Chondrocyte (in vitro differentiated cells): ENCODE measurements at regions not wholly inside any gene's neighbourhood (a gene's known extent, or its start where the extent isn't known, plus 50 kb on each side); places are given as distances from the start of the nearest gene placed in this dataset.
A peak's percentile ranks its signal among the peaks of the same experiment; 100 is the strongest.

Experiments used
- DNase-seq: peaks from one replicate; pipeline ENCODE4 v3.0.0; 2021; ENCODE audit warnings: mixed read lengths, low spot score
- H3K27ac Mint-ChIP-seq: one replicate; pipeline ENCODE4 v1.8.0; 2021; ENCODE audit warnings: mild to moderate bottlenecking, moderate library complexity, mixed read lengths; ENCODE audit not compliant: unreplicated experiment
- H3K27me3 Mint-ChIP-seq: 2 replicates; pipeline ENCODE4 v1.8.0; 2021; ENCODE audit warnings: low read depth, mixed read lengths
- H3K36me3 Mint-ChIP-seq: 2 replicates; pipeline ENCODE4 v1.8.0; 2021; ENCODE audit warnings: low read depth, mixed read lengths
- H3K4me1 Mint-ChIP-seq: 2 replicates; pipeline ENCODE4 v1.8.0; 2021; ENCODE audit warnings: low read depth, mild to moderate bottlenecking, mixed read lengths
- H3K4me3 Mint-ChIP-seq: one replicate; pipeline ENCODE4 v1.8.0; 2021; ENCODE audit warnings: mild to moderate bottlenecking, moderate library complexity, mixed read lengths; ENCODE audit not compliant: unreplicated experiment
- H3K9me3 Mint-ChIP-seq: 2 replicates; pipeline ENCODE4 v1.8.0; 2021; ENCODE audit warnings: low read depth, mixed read lengths
- CTCF ChIP-seq: fragments of 200-600 bp; sonication (generic); IDR thresholded peaks from 2 replicates; pipeline ENCODE4 v1.5.0; 2021; ENCODE audit warnings: antibody characterized with exemption, mild to moderate bottlenecking, moderate library complexity

DNA sequence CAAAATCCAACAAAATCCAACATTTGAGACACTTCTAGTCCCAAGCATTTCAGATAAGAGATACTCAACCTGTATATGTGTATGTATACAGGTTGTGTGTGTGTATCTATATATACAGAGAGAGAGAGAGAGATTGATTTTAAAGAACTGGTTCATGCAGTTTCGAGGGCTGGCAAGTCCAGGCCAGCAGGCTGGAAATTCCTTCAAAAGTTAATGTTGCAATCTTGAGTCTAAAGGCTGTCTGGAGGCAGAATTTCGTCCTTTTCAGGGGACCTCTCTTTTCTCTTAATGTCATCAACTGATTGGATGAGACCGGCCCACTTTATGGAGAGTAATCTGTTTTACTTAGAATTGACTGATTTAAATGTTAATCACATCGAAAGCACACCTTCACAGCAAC lies 199.6 kb upstream of the IL12A start:
- Mint-ChIP-seq H3K4me1 (peaks cover 79% of the 10 kb centered on the region), H3K27me3 (no peaks in the 10 kb centered on the region), H3K4me3 (no peak overlapping the region), H3K27ac (peak overlapping the region; percentile 45), H3K9me3 (no peaks in the 10 kb centered on the region), H3K36me3 (no peaks in the 10 kb centered on the region)
- DNase-seq = no peak
- no peak for TF ChIP-seq CTCF

DNA sequence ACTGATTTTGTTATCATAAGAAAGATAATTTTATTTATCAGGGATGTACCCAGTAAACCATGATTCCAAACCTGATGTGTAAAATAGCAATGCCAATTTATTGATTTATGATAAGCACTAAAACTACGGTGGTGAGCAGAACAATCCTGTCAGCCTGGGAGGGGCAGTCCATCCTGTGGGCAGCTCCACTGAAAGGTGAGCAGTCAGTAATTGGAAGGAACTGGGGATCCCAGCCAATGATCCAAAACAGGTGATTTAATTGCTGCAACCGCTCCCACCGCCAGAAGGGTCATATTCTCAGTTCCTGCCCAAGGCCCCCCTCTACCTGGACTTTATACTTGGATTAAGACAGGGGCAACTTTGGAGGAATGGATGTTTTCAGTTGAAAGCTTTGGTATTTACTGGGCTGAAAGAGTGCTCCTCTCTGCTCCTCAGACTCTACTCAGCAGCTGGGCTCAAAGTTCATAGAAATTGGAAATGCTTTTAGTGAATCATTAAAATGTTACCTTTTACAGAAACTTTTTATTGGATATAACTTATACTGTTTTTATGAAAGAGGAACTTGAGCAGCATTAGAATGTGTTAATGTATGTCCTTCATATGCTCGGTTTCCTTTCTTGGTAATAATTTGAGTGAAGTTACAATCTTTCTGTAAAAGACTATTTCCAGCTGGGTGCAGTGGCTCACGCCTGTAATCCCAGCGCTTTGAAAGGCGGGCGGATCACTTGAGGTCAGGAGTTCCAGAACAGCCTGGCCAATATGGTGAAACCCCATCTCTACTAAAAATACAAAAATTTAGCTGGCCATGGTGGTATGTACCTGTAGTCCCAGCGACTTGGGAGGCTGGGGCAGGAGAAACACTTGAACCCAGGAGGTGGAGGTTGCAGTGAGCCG lies 198.6 kb upstream of the IL12A start:
- no peak for DNase-seq
- Mint-ChIP-seq H3K9me3 (no peaks in the 10 kb centered on the region), H3K4me1 (peaks cover 72% of the 10 kb centered on the region), H3K4me3 (no peak overlapping the region), H3K36me3 (no peaks in the 10 kb centered on the region), H3K27me3 (no peaks in the 10 kb centered on the region), H3K27ac (peak overlapping the region; percentile 41)
- TF ChIP-seq CTCF = no peak

- H3K27me3 Mint-ChIP-seq = no peaks in the 10 kb centered on the region
- peaks cover 70% of the 10 kb centered on the region for H3K4me1 Mint-ChIP-seq
- no peak overlapping the region for H3K4me3 Mint-ChIP-seq
- TF ChIP-seq CTCF = no peak
- H3K36me3 Mint-ChIP-seq = no peaks in the 10 kb centered on the region
- DNase-seq = no peak
- no peak overlapping the region for H3K27ac Mint-ChIP-seq
- H3K9me3 Mint-ChIP-seq = no peaks in the 10 kb centered on the region
These were observed 197.3 kb upstream of the IL12A start for GRCh38 chr3:159791336-159791735.

DNA sequence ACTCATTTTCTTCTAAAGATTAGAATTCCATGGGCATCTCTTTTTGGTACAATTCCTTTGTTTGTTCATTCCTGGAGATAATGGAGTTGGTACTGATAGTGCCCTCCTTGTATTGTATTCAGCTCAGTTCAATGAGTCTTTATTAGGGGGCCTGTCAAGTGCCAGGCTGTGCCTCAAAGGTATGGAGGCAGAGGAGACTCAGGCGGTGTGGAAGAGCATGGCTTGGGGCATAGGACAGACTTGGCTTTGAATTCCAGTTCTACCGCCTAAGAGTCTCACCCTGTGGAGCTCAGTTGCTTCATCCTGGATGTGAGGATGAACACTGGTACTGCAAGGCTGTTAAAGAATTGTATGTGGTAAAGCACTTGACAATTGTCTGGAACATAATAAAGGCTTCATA lies 196.6 kb upstream of the IL12A start:
- H3K4me3 Mint-ChIP-seq = no peak overlapping the region
- no peak for DNase-seq
- no peak overlapping the region for H3K27ac Mint-ChIP-seq
- H3K9me3 Mint-ChIP-seq = no peaks in the 10 kb centered on the region
- no peaks in the 10 kb centered on the region for H3K36me3 Mint-ChIP-seq
- H3K4me1 Mint-ChIP-seq = peaks cover 70% of the 10 kb centered on the region
- no peak for TF ChIP-seq CTCF
- H3K27me3 Mint-ChIP-seq = no peaks in the 10 kb centered on the region

- H3K27me3 Mint-ChIP-seq = no peaks in the 10 kb centered on the region
- DNase-seq = no peak
- peaks cover 66% of the 10 kb centered on the region for H3K4me1 Mint-ChIP-seq
- no peak overlapping the region for H3K27ac Mint-ChIP-seq
- no peak overlapping the region for H3K4me3 Mint-ChIP-seq
- peaks cover 1% of the 10 kb centered on the region for H3K36me3 Mint-ChIP-seq
- TF ChIP-seq CTCF = no peak
- no peaks in the 10 kb centered on the region for H3K9me3 Mint-ChIP-seq
These were observed 193.6 kb upstream of the IL12A start for GRCh38 chr3:159795042-159795441.
